Left renal cortex interstitium (tissue), 4 donors: ENCODE measurements at regions not wholly inside any gene's neighbourhood (a gene's known extent, or its start where the extent isn't known, plus 50 kb on each side); places are given as distances from the start of the nearest gene placed in this dataset.
"Not testable (repeated sequence)": the region's sequence is repeated elsewhere in the genome, so short reads cannot be mapped to it uniquely, and the experiment has no call there.

Experiments
- DNase-seq, 4 donors: peaks; one replicate each; pipeline ENCODE4 v3.0.0-alpha.2; 2013; ENCODE audit warnings: low read depth in 4 of 4, low spot score in 2 of 4, missing footprints in 1 of 4

DNA sequence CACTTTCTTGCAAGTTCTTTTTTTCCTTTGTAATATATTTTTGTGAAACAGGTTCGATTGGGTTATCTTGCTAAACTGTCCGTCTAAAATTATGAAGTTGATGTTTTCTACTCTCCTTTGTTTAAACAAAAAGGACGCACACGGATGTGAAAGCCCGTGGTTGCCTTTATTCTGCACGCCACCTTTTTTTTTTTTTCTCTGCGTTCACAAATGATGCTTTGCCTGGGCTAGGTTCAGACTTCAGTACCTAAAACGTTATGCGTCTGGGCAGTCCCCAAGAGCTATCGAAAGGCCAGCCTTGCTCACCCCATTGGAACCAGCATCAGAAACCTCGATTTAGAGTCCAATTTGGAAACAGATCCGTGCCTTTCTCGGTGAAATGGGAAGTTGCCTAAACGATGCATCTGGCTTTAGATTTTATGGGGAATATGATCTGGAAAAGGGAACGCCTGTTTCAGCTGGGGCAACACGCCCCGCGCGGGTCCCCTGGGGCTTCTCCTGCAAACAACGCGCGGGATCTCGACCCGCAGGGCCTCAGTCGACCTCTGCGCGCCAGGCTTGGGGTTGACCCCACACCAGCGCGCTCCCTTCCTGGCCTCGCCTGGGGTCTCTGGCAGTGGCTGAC, 113.9 kb downstream of the KCNRG start:
- DNase-seq: peak in 2 of 4 donors; percentile 32 to 43

DNA sequence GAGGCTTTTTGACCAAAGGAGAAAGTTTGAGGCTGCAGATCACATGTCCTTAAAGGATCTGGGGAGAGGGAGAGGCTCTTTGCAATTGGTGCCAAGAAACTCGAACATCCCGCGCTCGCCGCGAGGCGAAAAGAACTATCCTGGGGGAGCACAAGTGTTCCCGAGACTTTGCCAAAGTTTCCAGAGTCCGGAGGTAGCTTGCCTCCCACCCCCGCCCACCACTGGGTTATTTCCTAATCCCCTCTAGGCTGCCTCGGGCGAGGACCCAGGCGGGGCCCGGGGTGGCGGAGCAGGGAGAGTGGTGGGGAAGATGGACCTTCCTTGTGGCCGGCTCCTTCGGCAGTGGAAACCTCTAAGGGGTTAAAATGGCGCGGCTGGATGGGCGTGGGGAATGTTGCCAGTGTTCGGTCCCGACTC, 114.5 kb downstream of the KCNRG start:
- DNase-seq: peak in 2 of 4 donors; percentile 37 to 41

DNA sequence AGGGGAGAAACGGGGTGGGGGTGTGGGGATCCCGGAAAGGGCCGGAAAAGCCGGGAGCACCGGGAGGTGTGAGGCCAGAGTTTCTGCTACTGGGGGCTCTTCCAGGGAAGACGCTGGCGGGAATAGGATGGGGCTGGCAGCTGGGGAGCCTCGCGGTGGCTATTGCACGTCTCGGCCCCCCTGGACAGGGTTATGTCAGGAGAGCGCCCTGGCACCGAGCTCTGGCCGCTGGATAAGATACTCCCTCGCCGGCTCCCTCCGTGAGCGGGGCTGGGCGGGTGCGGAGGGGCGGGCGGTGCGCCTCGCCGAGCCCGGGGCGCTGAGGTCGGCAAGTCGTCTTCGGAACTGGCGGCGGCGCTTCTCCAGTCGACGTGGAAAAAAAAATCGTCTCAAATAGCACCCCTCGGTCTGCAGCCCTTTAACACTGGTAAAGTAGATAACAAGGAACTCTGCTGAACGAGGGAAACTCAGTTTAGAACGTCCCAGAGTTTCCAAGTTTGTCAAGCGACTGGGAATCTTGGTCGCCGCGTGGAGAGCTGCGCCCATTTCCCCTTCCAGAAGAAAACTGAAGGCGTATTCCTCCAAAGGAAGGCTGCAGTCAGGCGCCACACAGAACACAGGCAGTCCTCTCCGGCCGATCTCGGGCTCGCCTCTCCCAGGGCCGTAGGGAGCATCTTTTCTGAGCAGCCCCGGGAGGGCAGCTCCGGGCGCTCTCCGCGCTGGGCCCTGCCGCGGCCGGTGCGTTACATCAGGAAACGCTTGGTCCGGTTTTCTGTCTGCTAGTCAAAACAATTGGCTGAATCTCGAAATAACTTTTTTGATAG, 115.1 kb downstream of the KCNRG start:
- peak in 3 of 4 donors; percentile 32 to 50 (median 48) for DNase-seq

DNA sequence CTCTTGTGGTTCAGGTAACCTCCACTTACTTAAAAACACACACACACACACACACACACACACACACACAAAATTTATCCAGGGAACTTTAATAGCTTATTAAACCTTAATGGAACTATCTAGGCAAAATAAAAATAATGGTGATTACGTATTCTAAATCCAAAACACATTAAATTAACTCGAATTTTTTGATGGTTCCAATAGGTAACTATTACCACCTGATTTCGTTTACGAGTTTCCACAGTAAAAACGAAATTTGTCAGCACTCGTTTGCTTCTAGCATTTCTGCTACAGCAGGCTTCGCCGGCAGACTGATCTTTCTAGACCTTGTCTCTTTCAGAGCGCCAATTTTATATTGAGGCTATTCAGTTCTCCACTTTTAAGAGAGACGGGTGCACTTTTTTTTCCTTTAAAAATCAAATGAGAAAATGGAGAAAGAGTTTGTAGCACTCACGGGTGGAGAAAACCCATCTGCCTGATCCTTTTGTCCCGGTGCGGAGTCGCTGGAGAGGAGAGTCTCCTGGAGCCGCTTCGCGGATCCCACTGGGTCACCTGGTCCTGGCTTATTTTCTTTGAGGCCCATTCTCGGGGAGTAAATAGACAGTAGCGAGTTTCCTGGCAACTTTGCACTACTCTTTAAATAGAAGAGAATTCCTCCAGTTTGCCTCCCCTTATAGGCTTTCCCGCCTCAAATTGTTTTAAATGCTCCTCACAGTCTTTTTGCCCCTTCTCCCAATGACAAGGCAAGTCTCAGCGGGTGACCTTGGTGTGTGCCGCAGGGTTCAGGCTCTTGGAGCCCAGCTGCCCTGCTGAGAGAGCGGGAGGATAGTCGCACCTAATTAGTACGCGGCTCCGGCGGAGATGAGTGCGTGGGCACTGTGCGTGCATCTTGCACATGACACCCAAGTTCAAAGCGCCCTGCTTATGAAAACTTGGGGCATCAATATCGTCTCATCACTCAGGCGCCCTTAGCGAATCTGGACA, 117.0 kb downstream of the KCNRG start:
- DNase-seq: peak in 3 of 4 donors; percentile 28 to 55 (median 31)

DNA sequence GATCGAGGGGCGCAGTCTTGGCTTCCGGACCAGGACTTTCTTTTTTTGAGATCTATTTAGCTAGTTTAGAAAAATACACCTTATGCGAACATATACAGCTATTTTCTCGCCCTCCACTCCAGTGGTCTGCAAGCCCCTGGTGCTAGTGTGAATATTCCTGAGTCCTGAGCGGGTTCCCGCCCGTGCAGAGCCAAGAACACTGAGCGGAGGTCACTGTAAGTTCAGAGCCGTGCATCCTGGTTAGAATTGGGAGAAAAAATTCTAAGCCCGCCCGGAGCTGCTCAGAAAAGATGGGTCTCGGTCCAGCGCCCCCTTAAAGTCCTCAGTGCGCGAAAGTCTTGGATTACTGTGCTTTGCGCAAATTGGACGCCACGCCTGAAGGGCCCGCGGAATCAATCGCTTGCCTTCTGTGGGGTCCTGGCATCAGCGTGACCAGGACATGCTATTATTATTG, 117.7 kb downstream of the KCNRG start:
- peak in 2 of 4 donors; percentile 37 to 39 for DNase-seq

DNA sequence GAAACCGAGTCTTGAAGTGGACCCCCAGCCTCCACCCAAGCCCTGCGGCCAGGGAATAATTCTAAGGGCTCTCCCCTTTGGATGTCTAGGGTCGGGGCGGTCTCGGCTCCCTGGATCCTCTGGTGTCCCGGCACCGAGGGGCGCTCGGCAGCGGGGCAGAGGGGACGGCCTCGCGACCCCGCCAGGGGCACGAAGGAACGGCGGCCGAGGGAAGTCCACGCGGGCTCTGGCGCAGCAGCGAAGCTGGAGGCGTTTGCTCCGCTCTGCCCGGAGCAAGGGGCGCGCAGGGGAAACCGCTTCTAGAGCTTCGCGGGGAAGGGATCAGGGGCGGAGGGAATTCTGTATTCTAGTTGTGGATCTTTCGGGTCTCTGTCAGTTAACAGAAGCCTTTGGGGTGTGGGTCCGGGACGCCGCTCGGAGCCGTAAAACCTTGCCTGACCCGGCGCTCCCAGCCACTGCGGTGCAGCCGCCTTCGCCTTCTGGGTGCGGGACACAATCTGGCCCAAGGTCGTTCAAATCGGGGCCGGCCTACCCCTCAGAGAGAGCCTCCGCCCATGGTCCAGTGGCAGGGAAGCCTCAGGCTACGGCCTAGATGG, 118.2 kb downstream of the KCNRG start:
- DNase-seq: no peak

DNA sequence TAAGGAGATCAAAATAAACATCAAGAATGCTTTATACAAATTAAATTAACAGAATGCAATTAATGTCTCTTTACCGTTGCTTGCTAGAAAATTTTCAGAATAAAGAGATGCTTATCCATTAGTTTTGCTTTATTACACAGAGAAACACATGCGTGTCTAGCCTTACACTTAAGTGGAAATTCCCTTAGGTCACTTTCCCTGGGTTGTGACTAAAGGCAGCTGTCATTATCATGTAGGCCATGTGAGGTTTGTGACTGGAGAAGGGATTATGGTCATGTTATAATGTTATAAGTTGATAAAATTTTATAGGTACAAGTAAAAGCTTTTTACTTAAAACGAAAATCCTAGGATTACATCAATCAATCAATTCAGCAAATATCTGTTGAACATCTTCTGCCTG, 121.0 kb downstream of the KCNRG start:
- DNase-seq: no peak

DNA sequence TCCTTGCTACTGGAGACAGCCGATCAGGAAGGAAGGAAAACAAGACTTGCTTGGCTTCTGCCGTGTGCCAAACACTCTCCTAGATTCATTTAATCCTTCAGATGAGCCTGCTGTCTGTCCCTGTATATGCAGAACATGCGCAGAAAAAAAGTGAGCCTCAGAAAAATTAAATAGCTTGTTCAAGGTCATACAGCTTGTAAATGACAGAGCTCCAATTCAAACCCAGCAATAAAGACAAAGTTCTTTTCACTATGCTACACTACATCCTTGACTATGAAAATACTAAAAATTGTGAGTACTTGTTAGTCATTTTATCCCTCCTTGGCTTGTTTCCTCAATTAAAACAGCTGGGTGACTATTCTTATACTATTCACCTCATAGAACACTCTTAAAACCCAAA, 121.4 kb downstream of the KCNRG start:
- no peak for DNase-seq

DNA sequence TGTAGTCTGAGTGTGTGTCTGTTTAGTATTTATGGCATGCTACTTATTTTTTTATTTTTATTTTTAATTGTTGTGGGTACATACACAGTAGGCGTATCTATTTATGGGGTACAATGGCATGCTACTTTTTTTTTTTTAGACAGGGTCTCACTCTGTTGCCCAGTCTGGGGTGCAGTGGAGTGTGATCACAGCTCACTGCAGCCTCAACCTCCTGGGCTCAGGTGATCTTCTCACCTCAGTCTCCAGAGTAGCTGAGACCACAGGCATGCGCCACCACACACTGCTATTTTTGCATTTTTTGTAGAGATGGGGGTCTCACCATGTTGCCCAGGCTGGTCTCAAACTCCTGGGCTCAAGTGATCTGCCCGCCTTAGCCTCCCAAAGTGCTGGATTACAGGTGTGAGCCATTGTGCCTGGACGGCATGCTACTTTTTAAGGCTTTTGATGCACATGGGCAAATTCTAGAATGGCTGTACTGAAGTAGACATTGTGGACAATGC, 124.2 kb downstream of the KCNRG start:
- not testable (repeated sequence) for DNase-seq

DNA sequence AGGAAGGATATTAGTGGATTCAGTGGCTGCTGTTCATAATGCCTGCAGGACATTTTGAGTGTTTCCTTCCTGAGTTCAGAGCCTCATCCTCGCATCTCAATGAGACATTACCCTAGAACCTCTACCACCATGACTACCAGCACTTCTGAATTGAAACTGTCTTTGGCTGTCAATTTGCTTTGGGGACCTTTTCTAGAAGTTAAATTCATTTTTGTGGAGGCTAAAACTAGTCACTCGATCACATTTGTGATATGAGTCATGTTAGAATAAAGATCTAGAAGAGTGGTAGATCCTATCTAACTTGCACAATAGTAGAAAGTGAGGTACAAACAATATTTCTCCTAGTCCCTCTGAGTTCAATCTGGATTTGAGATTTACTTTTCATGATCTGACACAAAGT, 124.9 kb downstream of the KCNRG start:
- DNase-seq: no peak

DNA sequence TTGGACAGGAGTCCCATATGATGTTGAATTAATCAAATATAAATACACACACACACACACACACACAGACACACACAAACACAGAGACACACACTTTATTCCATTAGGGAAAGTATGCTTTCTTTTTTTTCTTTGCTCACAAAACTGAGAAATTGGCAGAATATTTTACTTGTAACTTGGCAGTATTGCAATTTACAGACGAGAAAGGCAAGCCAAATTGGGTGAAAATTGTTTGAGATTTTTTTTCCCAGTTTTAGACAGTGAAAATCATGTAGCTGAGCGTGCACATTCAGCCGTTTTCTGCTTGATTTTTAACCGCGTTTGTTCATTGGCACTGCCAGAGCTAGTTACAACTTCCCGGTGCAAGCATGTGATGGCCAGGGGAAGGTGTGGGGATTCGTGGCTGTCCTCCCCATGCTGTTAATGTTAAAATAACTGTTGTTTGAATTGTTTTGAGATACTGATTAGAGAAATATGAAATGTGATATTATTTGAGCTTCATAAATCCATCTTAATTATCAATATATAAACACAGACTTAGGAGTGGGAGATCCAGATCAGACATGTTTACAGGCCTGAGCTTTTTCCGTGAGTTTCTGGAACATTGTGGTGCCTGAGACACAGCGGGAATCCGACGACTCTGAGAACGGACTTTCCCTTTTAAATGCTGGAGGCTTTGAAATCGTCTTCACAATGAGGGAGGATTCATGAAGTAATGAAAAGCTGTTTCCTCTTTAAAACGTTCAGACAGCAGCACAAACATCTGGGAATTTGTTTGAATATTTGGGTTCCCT, 125.5 kb downstream of the KCNRG start:
- no peak for DNase-seq

DNA sequence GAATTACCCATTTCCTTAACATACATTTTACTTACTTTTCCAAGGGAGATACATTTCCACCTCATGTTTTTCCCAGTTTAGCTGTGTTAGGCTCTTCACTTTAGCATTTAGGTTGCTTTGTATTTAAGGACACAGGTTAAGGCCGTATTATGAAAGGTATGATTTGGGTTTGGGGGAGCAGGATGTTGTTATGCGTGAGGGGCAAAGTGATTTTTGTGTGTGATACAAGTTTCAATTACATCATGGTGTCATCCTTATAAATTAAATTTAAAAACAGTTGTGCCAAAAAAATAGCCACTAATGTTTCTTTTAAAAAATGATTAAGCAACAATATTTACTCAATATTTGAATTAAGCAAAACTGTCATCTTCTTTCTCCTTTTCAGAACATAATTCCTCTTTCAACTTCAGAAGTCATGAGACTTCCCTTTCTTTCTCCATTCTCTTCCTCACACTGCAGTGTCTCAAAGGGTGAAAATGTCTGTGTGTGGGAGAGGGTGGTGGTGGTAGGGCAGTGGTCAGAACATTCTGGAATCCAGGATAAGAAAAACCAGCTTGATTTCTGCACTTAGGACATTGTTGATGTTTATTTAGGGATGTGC, 126.2 kb downstream of the KCNRG start:
- DNase-seq: no peak

DNA sequence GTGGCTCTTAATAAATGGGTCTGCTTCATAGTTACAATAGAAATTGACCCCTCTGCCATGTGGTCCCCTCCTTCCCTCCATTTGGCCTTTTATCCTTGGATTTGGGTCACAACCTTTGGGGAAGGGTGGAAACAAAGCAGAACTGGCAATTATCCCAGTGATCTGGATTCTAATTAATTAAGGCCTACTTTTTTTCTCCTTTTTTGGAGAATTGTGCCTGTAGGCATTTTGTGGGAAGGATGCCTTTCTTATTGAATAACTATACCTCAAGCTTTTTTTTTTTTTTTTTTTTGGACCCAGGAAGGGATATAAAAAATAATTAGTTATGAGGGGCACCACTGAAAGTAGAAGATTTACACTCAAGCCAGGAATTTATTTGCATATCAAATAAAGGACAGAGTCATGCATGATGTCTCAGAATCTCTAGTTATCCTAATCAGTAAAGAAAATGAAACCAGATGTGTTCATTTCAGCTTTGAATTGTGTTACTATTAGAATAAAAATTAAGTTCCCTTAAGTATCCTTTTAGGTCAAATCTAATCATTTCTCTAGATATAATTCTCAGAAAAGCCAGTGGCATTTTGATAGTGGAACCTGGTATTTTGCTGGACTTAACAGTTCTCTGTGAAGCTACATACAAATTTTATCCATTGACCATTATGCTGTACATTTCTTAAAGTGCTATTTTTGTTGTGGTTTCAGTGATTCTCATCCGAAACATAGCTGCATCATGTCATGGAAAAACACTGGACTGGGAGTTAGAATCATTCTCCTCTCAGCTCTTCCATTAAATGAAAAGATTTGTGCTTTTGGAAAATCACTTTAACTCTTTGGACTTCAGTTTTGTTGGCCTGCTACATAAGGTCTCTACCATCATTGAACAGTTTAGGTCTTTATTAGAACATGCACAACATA, 129.3 kb downstream of the KCNRG start:
- DNase-seq: no peak

DNA sequence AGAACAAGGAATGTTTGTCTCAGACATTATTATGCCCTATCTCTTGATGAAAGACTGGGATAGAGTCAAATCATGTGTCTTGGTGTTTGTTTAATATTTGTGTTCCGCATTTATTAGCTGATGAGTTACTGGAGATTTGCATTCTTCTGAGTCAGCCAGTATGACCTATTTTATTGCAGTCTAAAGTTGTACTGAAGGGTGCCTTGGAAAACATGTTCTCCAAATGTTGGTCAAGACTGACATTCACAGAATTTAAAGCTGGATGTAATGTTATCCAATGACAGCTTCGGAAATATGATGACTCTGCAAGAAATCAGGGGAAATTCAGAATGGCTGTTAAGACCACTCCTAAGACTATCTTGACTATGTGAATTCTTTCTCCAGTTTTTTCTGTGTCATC, 134.0 kb downstream of the KCNRG start:
- DNase-seq: no peak

DNA sequence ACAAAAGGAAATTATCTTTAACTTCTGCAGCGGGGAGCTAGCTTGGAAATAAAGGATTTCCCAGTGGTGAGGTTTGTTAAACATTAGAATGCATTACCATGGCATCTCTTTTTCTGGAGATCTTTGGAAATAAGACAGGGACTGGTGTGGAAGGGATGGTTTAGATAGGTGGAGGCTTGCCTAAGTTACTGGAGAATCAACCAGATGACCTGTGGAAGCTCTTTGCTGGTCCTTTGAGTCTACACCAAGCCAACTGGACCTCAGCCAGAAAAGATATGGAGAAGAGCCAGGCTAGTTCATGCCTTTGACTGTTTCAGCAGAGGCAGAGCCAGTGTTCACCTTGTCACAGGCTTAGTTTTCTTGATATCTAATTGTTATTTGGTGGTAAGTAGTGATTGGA, 134.7 kb downstream of the KCNRG start:
- DNase-seq: no peak

DNA sequence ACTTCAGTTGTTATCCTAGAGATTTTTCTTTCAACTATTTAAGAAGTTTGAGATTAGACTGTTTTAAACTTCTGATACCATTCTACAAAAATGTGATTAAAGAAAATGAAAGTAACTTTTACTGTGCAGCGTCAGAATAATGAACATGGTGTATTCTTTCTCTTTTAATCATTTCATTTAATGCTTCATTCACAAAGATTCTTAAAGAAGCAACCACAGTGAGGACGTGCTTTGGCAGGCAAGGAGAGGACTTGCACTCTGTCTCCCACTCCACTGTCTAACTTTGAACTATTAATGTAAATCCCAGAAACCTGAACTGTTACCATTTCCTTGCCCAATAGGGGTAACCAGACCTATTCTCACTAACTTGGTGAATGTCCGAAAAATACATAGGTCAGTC, 137.0 kb downstream of the KCNRG start:
- DNase-seq: no peak

DNA sequence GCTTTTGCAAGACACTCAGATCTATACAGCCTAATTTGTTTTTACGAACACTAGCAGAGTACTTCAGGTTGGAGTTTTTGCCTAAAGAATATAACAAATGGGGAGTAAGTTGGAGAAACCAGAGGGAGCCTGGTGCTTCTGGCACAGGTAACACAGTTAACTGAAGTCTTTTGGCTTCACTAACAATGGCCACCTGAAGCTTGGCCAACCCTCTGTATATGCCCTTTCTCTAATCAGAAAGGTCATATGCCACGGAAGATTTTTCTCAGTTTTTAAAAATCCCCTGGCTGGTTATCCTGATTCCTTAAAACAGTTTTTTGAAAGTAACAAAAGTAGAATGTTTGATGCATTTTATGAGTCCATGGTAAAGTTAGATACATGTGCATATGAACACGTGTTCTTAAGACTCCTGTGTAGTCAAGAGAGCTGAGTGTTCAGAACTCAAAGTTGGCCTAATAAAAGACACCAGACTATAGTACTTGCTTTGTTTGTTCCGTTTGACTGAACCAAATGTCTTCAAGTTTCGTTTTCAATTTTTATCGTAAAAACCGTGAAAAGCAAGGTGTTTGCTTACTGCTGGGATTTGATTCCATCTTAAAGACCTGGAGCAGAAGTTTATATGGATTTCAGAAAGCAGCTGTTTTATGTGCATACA, 137.5 kb downstream of the KCNRG start:
- no peak for DNase-seq

DNA sequence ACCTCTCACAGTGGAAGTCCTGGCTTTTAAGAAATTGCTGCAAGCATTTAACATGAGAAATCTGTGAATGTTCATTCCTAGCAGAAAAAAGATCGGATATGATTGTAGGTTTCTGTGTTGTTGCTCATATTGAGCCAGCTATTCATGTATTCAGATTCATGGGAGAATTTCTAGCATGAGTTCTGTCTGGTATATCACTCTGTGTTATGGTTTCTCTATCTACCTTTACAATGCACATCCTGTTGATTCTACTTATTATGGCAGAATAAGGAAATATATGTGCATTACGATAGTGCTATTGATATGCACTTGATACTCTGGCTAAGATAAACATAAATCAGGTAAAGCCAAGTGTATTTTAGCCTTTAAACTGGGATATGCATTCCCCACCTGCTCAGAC, 138.2 kb downstream of the KCNRG start:
- DNase-seq: no peak
